Right lobe of liver (tissue), 6 donors: ENCODE measurements at regions not wholly inside any gene's neighbourhood (a gene's known extent, or its start where the extent isn't known, plus 50 kb on each side); places are given as distances from the start of the nearest gene placed in this dataset.

Experiments used
- ATAC-seq, 4 donors: fragments of 200-7000 bp; cut with Tn5 transposase; one replicate each; pipeline ENCODE4 v1.9.1; 2020; ENCODE audit warnings: mild to moderate bottlenecking in 4 of 4, moderate library complexity in 4 of 4
- DNase-seq, 3 donors: peaks; one replicate each; pipeline ENCODE4 v3.0.0-alpha.2; 2020
- H3K27ac ChIP-seq, 3 donors: fragments of 200-600 bp; one replicate each; pipeline ENCODE4 v1.8.0; 2022
- H3K27me3 ChIP-seq, 2 donors: fragments of 200-600 bp; one replicate each; pipeline ENCODE4 v1.8.0; 2022
- H3K36me3 ChIP-seq, 4 donors: fragments of 200-600 bp; sonication (generic) in 1 of 4; one replicate each; pipeline versions ENCODE4 v1.5.1 to v1.8.0; 2017 to 2022; ENCODE audit warnings: control low read depth in 1 of 4
- H3K4me1 ChIP-seq, 4 donors: fragments of 200-600 bp; sonication (generic) in 1 of 4; one replicate each; pipeline versions ENCODE4 v1.5.1 to v1.8.0; 2017 to 2022; ENCODE audit warnings: control low read depth in 1 of 4
- H3K4me3 ChIP-seq, 3 donors: fragments of 200-600 bp; one replicate each; pipeline ENCODE4 v1.8.0; 2022
- H3K9me3 ChIP-seq, 4 donors: fragments of 200-600 bp; sonication (generic) in 1 of 4; one replicate each; pipeline versions ENCODE4 v1.5.1 to v1.8.0; 2017 to 2022; ENCODE audit warnings: control low read depth in 1 of 4
- POLR2A ChIP-seq: fragments of 450-650 bp; IDR thresholded peaks from one replicate; pipeline ENCODE4 v1.6.1; 2017; ENCODE audit warnings: antibody characterized with exemption, mild to moderate bottlenecking
- WGBS: methylation state at CpG from one replicate; pipeline ENCODE4 v1.1.6; 2018; ENCODE audit warnings: low coverage, low lambda C conversion rate; ENCODE audit not compliant: insufficient coverage; ENCODE audit errors: missing lambda C conversion rate; 5-methylcytosine and 5-hydroxymethylcytosine counted together
- intact Hi-C, 2 donors: fragments of 100-400 bp; cut with DNase I; formaldehyde crosslinking; loops; one replicate each; pipeline versions ENCODE4 v1.11.2 to v1.14.1; 2022
- TF ChIP-seq, protein P1 (sequence below), 4 donors: fragments of 200-600 bp in 3 of 4; fragments of 450-650 bp in 1 of 4; IDR thresholded peaks; one replicate each; pipeline versions ENCODE4 v1.5.1 to v1.8.0; 2016 to 2022; ENCODE audit warnings: antibody characterized with exemption in 4 of 4, mild to moderate bottlenecking in 2 of 4
- donor health status: DM: no; HTN: yes; CAD: no.
- donor health status: DM: no; HTN: no; CAD: no.
- donor health status: DM: no; HTN: no; CAD: no.
- donor health status: DM: no; HTN: yes; CAD: no.
- donor health status: DM: no; HTN: yes; CAD: no.

DNA sequence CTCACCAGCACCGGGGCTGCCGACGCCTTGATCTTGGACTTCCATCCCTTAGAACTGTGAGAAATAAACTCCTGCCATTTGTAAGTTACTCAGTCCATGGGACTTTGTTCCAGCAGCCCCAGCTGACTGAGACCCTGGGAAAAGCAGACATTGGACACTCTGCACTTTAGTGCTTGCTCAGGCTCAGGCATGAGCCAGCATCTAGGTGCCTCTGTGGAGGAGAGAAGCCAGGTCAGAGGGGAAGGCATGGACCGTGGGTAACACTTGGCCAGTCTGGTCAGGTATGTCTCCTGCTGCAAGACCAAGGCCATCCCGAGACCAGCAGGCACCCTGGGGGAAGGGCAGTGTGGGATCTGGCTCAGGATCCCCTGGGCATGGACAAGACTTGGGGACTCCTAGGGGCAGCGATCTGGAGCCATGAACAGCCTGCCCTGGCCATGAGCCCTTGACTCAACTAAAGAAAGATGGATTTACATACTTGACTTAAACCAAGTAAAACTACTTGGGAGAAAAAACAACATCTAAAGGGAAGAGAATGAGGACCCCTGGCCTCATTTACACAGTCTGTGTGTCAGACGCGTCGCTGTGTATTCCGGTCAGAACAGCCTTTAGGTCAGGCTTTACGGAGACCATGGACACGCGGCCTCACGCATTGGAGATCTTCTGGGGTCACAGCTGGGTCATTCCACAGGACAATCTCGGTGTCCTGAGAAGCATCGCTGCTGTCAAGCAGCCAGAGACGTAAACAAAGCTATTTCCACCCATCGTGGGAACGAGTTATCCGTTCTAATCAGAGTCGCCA, 497.1 kb downstream of the BRD1 start:
- ATAC-seq (peak in 1 of 4 donors; percentile 6), DNase-seq (peak in 1 of 3 donors; percentile 38)
- Histone ChIP-seq H3K36me3 (no peaks in the 10 kb centered on the region), H3K4me1 (no peaks in the 10 kb centered on the region), H3K27ac (no peak overlapping the region), H3K9me3 (no peaks in the 10 kb centered on the region), H3K27me3 (no peaks in the 10 kb centered on the region), H3K4me3 (no peak overlapping the region)
- 55% methylated on average over 11 of the region's 21 CpGs for WGBS
- TF ChIP-seq, protein P1, sequence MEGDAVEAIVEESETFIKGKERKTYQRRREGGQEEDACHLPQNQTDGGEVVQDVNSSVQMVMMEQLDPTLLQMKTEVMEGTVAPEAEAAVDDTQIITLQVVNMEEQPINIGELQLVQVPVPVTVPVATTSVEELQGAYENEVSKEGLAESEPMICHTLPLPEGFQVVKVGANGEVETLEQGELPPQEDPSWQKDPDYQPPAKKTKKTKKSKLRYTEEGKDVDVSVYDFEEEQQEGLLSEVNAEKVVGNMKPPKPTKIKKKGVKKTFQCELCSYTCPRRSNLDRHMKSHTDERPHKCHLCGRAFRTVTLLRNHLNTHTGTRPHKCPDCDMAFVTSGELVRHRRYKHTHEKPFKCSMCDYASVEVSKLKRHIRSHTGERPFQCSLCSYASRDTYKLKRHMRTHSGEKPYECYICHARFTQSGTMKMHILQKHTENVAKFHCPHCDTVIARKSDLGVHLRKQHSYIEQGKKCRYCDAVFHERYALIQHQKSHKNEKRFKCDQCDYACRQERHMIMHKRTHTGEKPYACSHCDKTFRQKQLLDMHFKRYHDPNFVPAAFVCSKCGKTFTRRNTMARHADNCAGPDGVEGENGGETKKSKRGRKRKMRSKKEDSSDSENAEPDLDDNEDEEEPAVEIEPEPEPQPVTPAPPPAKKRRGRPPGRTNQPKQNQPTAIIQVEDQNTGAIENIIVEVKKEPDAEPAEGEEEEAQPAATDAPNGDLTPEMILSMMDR (IDR thresholded peaks at IDR 0.05) = no peak
- no peak for TF ChIP-seq POLR2A
- intact Hi-C loops = no loop called here

DNA sequence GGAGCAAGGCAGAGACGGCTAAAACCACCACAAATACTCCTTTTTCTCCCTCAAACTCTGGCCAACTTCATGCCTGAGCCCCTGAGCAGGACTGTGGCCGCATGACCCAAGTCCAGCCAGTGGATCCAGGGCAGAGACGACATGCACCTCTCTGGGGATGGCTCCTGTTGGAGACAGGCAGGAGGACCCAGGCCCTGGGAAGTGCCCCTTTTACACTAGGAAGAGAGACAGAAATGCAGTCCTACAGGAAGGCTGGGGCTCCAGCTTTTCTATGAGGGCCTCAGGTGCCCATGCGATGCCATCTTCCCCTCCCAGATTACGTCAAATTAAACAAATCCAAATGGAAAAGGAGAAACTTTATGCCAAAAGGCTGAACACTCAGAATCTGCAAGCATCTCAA, 498.0 kb downstream of the BRD1 start:
- Histone ChIP-seq H3K27ac (no peak overlapping the region), H3K4me3 (no peak overlapping the region), H3K4me1 (no peaks in the 10 kb centered on the region), H3K36me3 (no peaks in the 10 kb centered on the region), H3K9me3 (no peaks in the 10 kb centered on the region), H3K27me3 (no peaks in the 10 kb centered on the region)
- peak in 1 of 3 donors; percentile 33 for DNase-seq
- no peak for ATAC-seq
- 8% methylated on average over 2 of the region's 5 CpGs for whole genome bisulfite sequencing
- intact Hi-C loops = no loop called here
- TF ChIP-seq, protein P1 (IDR thresholded peaks at IDR 0.05) = no peak
- TF ChIP-seq POLR2A = no peak

DNA sequence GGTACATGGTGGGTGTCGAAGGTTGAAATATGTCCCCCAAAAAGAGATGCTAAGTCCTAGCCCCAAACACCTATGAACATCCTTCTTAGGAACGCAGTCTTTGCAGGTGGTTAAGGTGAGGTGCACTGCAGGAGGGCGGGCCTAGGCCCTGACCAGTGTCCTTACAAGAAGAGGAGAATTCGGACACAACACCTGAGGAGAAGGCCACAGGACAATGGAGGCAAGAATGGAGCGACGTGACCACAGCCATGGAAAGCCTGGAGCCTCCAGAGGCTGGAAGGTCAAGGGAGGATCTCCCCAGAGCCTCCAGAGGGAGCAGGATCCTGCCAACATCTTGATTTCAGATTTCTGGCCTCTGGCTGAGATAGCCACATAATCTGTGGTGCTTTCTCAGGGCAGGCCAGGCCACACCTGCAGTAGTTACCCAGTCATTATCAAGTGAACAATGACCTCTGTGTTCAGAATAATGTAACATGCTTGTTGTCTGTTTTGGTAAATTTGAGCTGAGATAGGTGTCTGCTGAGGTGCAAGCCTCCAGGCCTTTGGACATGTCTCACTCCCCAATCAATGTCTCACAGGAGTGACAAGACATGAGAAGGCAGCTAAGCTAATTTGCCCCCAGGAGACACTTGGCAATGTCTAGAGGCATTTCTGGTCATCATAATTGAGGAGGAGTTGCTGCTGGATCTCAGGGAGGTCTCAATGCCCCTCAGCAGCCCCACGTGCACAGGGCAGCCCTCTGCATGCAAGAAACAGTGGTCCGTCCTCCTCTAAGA, 498.9 kb downstream of the BRD1 start:
- Histone ChIP-seq H3K27me3 (no peaks in the 10 kb centered on the region), H3K4me3 (no peak overlapping the region), H3K36me3 (no peaks in the 10 kb centered on the region), H3K4me1 (no peaks in the 10 kb centered on the region), H3K9me3 (no peaks in the 10 kb centered on the region), H3K27ac (no peak overlapping the region)
- no peak for DNase-seq
- ATAC-seq = no peak
- intact Hi-C loops = no loop called here
- WGBS = 62% methylated on average over 5 of the region's 8 CpGs
- TF ChIP-seq, protein P1 (IDR thresholded peaks at IDR 0.05) = no peak
- TF ChIP-seq POLR2A = no peak

DNA sequence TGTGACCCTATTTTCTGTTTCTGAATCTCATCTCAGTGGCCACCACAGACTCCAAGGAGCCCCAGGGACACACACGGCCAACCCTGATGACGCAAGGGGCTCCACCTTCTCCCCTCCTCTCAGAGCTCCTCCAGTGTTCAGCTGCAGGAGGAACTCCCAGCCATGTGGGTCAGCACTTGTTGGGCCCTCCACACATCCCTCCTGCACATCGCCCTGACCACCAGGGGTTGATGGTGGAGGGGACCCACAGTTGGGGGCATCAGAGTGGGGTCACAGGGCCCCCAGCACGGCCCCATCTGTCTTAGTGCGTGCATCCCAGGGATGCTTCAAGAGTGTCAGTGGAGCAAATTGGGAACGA, 499.6 kb downstream of the BRD1 start:
- Histone ChIP-seq H3K4me3 (no peak overlapping the region), H3K4me1 (no peaks in the 10 kb centered on the region), H3K27ac (no peak overlapping the region), H3K36me3 (no peaks in the 10 kb centered on the region), H3K27me3 (no peaks in the 10 kb centered on the region), H3K9me3 (no peaks in the 10 kb centered on the region)
- no peak for DNase-seq
- TF ChIP-seq, protein P1 (IDR thresholded peaks at IDR 0.05) = no peak
- no peak for TF ChIP-seq POLR2A
- intact Hi-C loops = no loop called here
- WGBS = 61% methylated on average over 5 of the region's 6 CpGs
- ATAC-seq = no peak
